ENCODE measurements at regions not wholly inside any gene's neighbourhood (a gene's known extent, or its start where the extent isn't known, plus 50 kb on each side); places are given as distances from the start of the nearest gene placed in this dataset.
"Not testable (repeated sequence)": the region's sequence is repeated elsewhere in the genome, so short reads cannot be mapped to it uniquely, and the experiment has no call there.

- not testable (repeated sequence) for TF ChIP-seq CTCF, POLR2A (IDR thresholded peaks at IDR 0.05)
These were observed 218.9 kb downstream of the SPANXN4 start for GRCh38 chrX:143244593-143244992.
